SU-DHL-6 (cell line): ENCODE measurements at regions not wholly inside any gene's neighbourhood (a gene's known extent, or its start where the extent isn't known, plus 50 kb on each side); places are given as distances from the start of the nearest gene placed in this dataset.

ENCODE experiments used
- EZH2phosphoT487 ChIP-seq: fragments of 200-600 bp; sonication (generic), shearing (Covaris generic); conservative IDR thresholded peaks from 2 replicates; pipeline ENCODE4 v1.6.1; 2018; ENCODE audit warnings: mild to moderate bottlenecking, antibody characterized with exemption, low read length, moderate library complexity, mixed read lengths
- TF ChIP-seq, protein P1 (sequence below): fragments of 200-600 bp; sonication (generic); IDR thresholded peaks from one replicate; pipeline ENCODE4 v1.5.1; 2017; ENCODE audit warnings: antibody characterized with exemption, mild to moderate bottlenecking, low read length, moderate library complexity; ENCODE audit not compliant: insufficient read depth, poor library complexity, severe bottlenecking

DNA sequence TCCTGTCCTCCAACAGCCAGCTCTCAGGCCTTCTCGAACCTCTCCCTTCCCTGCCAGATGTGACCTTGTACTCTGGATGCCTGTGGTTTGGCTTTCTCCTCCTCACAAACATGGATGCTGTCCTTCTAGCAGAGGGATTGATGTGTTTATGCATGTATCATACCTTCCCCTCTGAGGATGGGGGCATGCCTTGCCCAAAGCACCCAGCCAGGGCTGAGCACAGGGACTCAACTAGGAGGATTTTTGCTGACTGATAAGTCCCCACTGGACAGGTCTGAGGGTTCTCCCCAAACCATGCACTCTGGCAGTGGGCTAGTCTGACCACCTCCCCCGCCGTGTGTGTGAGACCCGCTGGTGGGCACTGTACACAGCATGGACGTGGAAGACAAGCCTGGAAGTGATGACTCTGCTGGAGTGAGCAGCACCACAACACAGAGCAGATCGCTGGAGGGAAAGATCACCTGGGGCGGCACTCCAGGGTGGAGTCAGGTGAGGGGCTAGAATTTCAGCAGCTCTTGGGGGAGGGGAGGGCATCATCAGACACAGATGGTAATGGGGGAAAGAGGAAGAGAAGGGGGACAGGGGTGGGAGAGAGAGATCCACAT, 360.3 kb upstream of the ZNF507 start:
- TF ChIP-seq, protein P1, sequence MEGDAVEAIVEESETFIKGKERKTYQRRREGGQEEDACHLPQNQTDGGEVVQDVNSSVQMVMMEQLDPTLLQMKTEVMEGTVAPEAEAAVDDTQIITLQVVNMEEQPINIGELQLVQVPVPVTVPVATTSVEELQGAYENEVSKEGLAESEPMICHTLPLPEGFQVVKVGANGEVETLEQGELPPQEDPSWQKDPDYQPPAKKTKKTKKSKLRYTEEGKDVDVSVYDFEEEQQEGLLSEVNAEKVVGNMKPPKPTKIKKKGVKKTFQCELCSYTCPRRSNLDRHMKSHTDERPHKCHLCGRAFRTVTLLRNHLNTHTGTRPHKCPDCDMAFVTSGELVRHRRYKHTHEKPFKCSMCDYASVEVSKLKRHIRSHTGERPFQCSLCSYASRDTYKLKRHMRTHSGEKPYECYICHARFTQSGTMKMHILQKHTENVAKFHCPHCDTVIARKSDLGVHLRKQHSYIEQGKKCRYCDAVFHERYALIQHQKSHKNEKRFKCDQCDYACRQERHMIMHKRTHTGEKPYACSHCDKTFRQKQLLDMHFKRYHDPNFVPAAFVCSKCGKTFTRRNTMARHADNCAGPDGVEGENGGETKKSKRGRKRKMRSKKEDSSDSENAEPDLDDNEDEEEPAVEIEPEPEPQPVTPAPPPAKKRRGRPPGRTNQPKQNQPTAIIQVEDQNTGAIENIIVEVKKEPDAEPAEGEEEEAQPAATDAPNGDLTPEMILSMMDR = no peak
- TF ChIP-seq EZH2phosphoT487 = no peak
